A549 (cell line): ENCODE measurements at regions not wholly inside any gene's neighbourhood (a gene's known extent, or its start where the extent isn't known, plus 50 kb on each side); places are given as distances from the start of the nearest gene placed in this dataset.
"Not testable (repeated sequence)": the region's sequence is repeated elsewhere in the genome, so short reads cannot be mapped to it uniquely, and the experiment has no call there.

Source experiments
- ATAC-seq, 2 experiments: fragments of 200-7000 bp in 1 of 2; fragments of >200 bp in 1 of 2; cut with Nextera tagmentation in 1 of 2; cut with Tn5 transposase in 1 of 2; 3 replicates each; pipeline versions ENCODE4 v1.8.0 to v1.9.1; 2018 to 2020; ENCODE audit warnings: mild to moderate bottlenecking in 1 of 2, moderate library complexity in 1 of 2
- CTCF ChIA-PET: fragments of 300-600 bp; sonication (Branson Sonifier 250); formaldehyde crosslinking; extraction: SDS; loops from one replicate; lab custom pipeline; 2021; ENCODE audit warnings: antibody characterized with exemption, inconsistent platforms; lab: Yijun Ruan, JAX
- POLR2A ChIA-PET: fragments of 350-600 bp; formaldehyde crosslinking; extraction: SDS; loops from one replicate; lab custom pipeline; 2021; ENCODE audit warnings: antibody characterized with exemption, inconsistent platforms; lab: Yijun Ruan, JAX
- DNase-seq, 2 experiments: peaks; one replicate each; pipeline versions ENCODE4 v3.0.0 to v3.0.0-alpha.2; 2011 to 2016; ENCODE audit warnings: low read depth in 1 of 2, low spot score in 1 of 2
- FAIRE-seq: peaks from 2 replicates; lab custom pipeline; 2011; peaks lifted over from hg19 to GRCh38; lab: Jason Lieb, UNC
- H3K27ac ChIP-seq, 2 experiments: fragments of >200 bp; sonication (Bioruptor Twin); formaldehyde crosslinking; 3 replicates each; pipeline ENCODE4 v1.5.1; 2016 to 2017
- H3K4me1 ChIP-seq: fragments of >200 bp; sonication (Bioruptor Twin); formaldehyde crosslinking; 3 replicates; pipeline ENCODE4 v1.6.1; 2016
- H3K4me2 ChIP-seq: fragments of >200 bp; sonication (Bioruptor Twin); formaldehyde crosslinking; 3 replicates; pipeline ENCODE4 v1.6.1; 2016
- H3K4me3 ChIP-seq: fragments of >200 bp; sonication (Bioruptor Twin); formaldehyde crosslinking; 3 replicates; pipeline ENCODE4 v1.5.1; 2016
- H3K9me3 ChIP-seq: fragments of >200 bp; sonication (Bioruptor Twin); formaldehyde crosslinking; 3 replicates; pipeline ENCODE4 v1.6.1; 2016
- CBX2 ChIP-seq: fragments of 200-600 bp; sonication (generic); IDR thresholded peaks from 2 replicates; pipeline ENCODE4 v1.6.1; 2016; ENCODE audit warnings: low read depth, mild to moderate bottlenecking, borderline replicate concordance
- CEBPB ChIP-seq, 2 experiments: fragments of >200 bp in 1 of 2; sonication (Bioruptor Twin) in 1 of 2; formaldehyde crosslinking in 1 of 2; IDR thresholded peaks; 2 replicates each; pipeline ENCODE4 v1.6.1; 2012 to 2016
- EP300 ChIP-seq, 2 experiments: fragments of >200 bp; sonication (Bioruptor Twin); formaldehyde crosslinking; IDR thresholded peaks; 2 replicates in 1 of 2; 3 replicates in 1 of 2; pipeline ENCODE4 v1.6.1; 2016 to 2017
- ESRRA ChIP-seq: fragments of 150-350 bp; IDR thresholded peaks from 2 replicates; pipeline ENCODE4 v1.6.1; 2014; ENCODE audit warnings: mild to moderate bottlenecking, low read length, borderline replicate concordance
- FOSB ChIP-seq: fragments of 250-450 bp; sonication (Bioruptor Pico); IDR thresholded peaks from 2 replicates; pipeline ENCODE4 v1.5.0; 2020; ENCODE audit warnings: mild to moderate bottlenecking, moderate library complexity
- FOSL2 ChIP-seq, 2 experiments: fragments of 450-650 bp in 1 of 2; fragments of >200 bp in 1 of 2; sonication (Bioruptor Twin) in 1 of 2; formaldehyde crosslinking; IDR thresholded peaks; 2 replicates each; pipeline versions ENCODE4 v1.5.0 to v1.6.1; 2016 to 2020; ENCODE audit warnings: mild to moderate bottlenecking in 1 of 2, moderate library complexity in 1 of 2
- HDAC2 ChIP-seq: fragments of 200-600 bp; sonication (generic); IDR thresholded peaks from 2 replicates; pipeline ENCODE4 v1.6.1; 2016
- HES2 ChIP-seq: fragments of >200 bp; sonication (Bioruptor Twin); formaldehyde crosslinking; IDR thresholded peaks from 2 replicates; pipeline ENCODE4 v1.6.1; 2016
- HEYL ChIP-seq: fragments of 250-450 bp; sonication (Bioruptor Pico); IDR thresholded peaks from 2 replicates; pipeline ENCODE4 v1.8.0; 2021; ENCODE audit warnings: mild to moderate bottlenecking, moderate library complexity
- JUNB ChIP-seq: fragments of >200 bp; sonication (Bioruptor Twin); formaldehyde crosslinking; IDR thresholded peaks from 2 replicates; pipeline ENCODE4 v1.6.1; 2016
- KDM1A ChIP-seq: fragments of 200-600 bp; sonication (generic); IDR thresholded peaks from 2 replicates; pipeline ENCODE4 v1.6.1; 2016; ENCODE audit warnings: low read depth, mild to moderate bottlenecking
- MAX ChIP-seq: IDR thresholded peaks from 2 replicates; pipeline ENCODE4 v1.6.1; 2012
- MAZ ChIP-seq: fragments of 150-350 bp; IDR thresholded peaks from 2 replicates; pipeline ENCODE4 v1.6.1; 2014; ENCODE audit warnings: antibody characterized with exemption, low read depth, low read length, borderline replicate concordance
- MYC ChIP-seq: IDR thresholded peaks from 2 replicates; pipeline ENCODE4 v1.6.1; 2012; ENCODE audit warnings: mild to moderate bottlenecking, inconsistent platforms, low read length, improper control_type of control experiment, borderline replicate concordance
- NFE2L2 ChIP-seq: fragments of 150-350 bp; conservative IDR thresholded peaks from 2 replicates; pipeline ENCODE4 v1.6.1; 2014; ENCODE audit warnings: low read length
- NR3C1 ChIP-seq: fragments of >200 bp; sonication (Bioruptor Twin); formaldehyde crosslinking; IDR thresholded peaks from 3 replicates; pipeline ENCODE4 v1.6.1; 2017
- PBX3 ChIP-seq: IDR thresholded peaks from 2 replicates; pipeline ENCODE4 v1.6.1; 2012
- PHF8 ChIP-seq: fragments of 200-600 bp; sonication (generic); IDR thresholded peaks from 2 replicates; pipeline ENCODE4 v1.6.1; 2016; ENCODE audit warnings: low read depth, mild to moderate bottlenecking, antibody characterized with exemption, moderate library complexity, borderline replicate concordance
- POLR2A ChIP-seq: IDR thresholded peaks from 2 replicates; pipeline ENCODE4 v1.6.1; 2012; ENCODE audit warnings: mild to moderate bottlenecking, low read length
- POLR2AphosphoS2 ChIP-seq: conservative IDR thresholded peaks from 2 replicates; pipeline ENCODE4 v1.6.1; 2012; ENCODE audit warnings: low read length, improper control_type of control experiment, inconsistent platforms
- SREBF2 ChIP-seq: fragments of 450-650 bp; IDR thresholded peaks from 2 replicates; pipeline ENCODE4 v1.6.1; 2014; ENCODE audit warnings: mild to moderate bottlenecking, moderate library complexity
- TP53 ChIP-seq: fragments of 250-450 bp; sonication (Bioruptor Pico); IDR thresholded peaks from 2 replicates; pipeline ENCODE4 v1.5.0; 2021; ENCODE audit warnings: mild to moderate bottlenecking, moderate library complexity
- ZC3H11A ChIP-seq: fragments of 450-650 bp; IDR thresholded peaks from 2 replicates; pipeline ENCODE4 v1.6.1; 2014; ENCODE audit warnings: antibody characterized with exemption, mild to moderate bottlenecking
- ZNF302 ChIP-seq: fragments of 250-450 bp; sonication (Bioruptor Pico); IDR thresholded peaks from 2 replicates; pipeline ENCODE4 v1.9.0; 2021; ENCODE audit warnings: inconsistent platforms, mild to moderate bottlenecking, moderate library complexity
- WGBS: methylation state at CpG from one replicate; pipeline ENCODE4 v1.1.6; 2017; ENCODE audit errors: missing lambda C conversion rate; 5-methylcytosine and 5-hydroxymethylcytosine counted together
- TF ChIP-seq, protein P1 (sequence below): fragments of 250-450 bp; sonication (Bioruptor Pico); IDR thresholded peaks from 2 replicates; pipeline ENCODE4 v1.5.0; 2021; ENCODE audit warnings: mild to moderate bottlenecking, moderate library complexity, borderline replicate concordance

DNA sequence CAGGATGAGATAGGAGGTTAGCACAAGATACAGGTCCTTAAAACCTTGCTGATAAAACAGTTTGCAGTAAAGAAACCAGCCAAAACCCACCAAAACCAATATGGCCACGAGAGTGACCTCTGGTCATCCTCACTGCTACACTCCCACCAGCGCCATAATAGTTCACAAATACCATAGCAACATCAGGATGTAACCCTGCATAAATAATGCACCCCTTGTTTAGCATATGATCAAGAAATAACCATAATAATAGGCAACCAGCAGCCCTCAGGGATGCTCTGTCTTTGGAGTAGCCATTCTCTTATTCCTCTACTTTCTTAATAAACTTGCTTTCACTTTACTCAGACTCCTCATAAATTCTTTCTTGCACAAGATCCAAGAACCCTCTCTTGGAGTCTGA lies 86.9 kb upstream of the PRSS3 start:
- no peak for DNase-seq
- no peak for ATAC-seq
- no peaks in the 10 kb centered on the region for H3K4me1 ChIP-seq
- H3K9me3 ChIP-seq, result no peaks in the 10 kb centered on the region
- no peak overlapping the region for H3K27ac ChIP-seq
- H3K4me2 ChIP-seq, result no peak overlapping the region
- POLR2A ChIA-PET, result no interaction called here
- CTCF ChIA-PET, result interaction anchor here (0.6 to 4.7 kb wide), 4 partner anchors 14 to 312 kb away, joined by 3 to 29 read pairs (median 8); no protein-coding TSS in a partner anchor
- TF ChIP-seq NR3C1, result no peak
- WGBS, result 48% methylated on average over 2 of the region's 2 CpGs
- no peak for FAIRE-seq
- H3K4me3 ChIP-seq, result no peak overlapping the region

DNA sequence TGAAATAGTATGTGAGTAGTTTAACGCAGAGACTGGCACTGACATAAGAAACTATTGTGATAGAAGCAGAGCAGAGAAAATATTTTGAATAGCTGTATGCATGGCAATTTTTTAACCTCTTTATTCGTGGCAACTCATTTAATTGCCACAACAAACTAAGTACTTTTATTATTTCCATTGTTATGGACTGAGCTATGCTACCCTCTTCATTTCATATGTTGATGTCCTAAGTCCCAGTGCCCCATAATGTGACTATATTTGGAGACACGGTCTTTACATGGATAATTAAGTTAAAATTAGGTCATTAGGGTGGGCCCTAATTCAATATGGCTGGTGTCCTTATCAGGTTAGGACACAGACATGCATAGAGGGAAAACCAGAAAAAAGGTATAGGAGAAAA lies 86.1 kb upstream of the PRSS3 start:
- no peak overlapping the region for H3K4me2 ChIP-seq
- H3K4me3 ChIP-seq, result no peak overlapping the region
- no peak overlapping the region for H3K27ac ChIP-seq
- H3K9me3 ChIP-seq, result no peaks in the 10 kb centered on the region
- WGBS, result 46% methylated on average over 3 of the region's 3 CpGs
- CTCF ChIA-PET, result interaction anchor here (0.9 to 2.1 kb wide), 3 partner anchors 11 to 85 kb away, joined by 3 to 12 read pairs (median 3); no protein-coding TSS in a partner anchor
- no peak for FAIRE-seq
- ATAC-seq, result no peak
- H3K4me1 ChIP-seq, result no peaks in the 10 kb centered on the region
- POLR2A ChIA-PET, result no interaction called here
- TF ChIP-seq SREBF2 (no peak), KDM1A (no peak), ZNF302 (CRISPR knock-in tag) (no peak), HEYL (no peak), ESRRA (no peak), HDAC2 (no peak), CEBPB (IDR thresholded peaks at IDR 0.05) (no peak), FOSB (CRISPR knock-in tag) (no peak), NR3C1 (no peak), PHF8 (no peak), MAX (no peak), POLR2A (no peak), TP53 (CRISPR knock-in tag) (no peak), MAZ (no peak)
- TF ChIP-seq, protein P1, sequence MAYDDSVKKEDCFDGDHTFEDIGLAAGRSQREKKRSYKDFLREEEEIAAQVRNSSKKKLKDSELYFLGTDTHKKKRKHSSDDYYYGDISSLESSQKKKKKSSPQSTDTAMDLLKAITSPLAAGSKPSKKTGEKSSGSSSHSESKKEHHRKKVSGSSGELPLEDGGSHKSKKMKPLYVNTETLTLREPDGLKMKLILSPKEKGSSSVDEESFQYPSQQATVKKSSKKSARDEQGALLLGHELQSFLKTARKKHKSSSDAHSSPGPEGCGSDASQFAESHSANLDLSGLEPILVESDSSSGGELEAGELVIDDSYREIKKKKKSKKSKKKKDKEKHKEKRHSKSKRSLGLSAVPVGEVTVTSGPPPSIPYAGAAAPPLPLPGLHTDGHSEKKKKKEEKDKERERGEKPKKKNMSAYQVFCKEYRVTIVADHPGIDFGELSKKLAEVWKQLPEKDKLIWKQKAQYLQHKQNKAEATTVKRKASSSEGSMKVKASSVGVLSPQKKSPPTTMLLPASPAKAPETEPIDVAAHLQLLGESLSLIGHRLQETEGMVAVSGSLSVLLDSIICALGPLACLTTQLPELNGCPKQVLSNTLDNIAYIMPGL (CRISPR knock-in tag), result no peak
- no peak for DNase-seq

GRCh38 chr9:33711418-33711817 lies 83.9 kb upstream of the PRSS3 start:
- CTCF ChIA-PET, result interaction anchor here (0.6 kb wide), 1 partner anchor 10 kb away, joined by 3 read pairs; no protein-coding TSS in a partner anchor
- DNase-seq, H3K27ac ChIP-seq, H3K4me1 ChIP-seq, H3K9me3 ChIP-seq, H3K4me2 ChIP-seq, POLR2A ChIA-PET, FAIRE-seq, H3K4me3 ChIP-seq, ATAC-seq: not testable (repeated sequence)
- 29% methylated on average over 1 of the region's 1 CpG for WGBS

GRCh38 chr9:33714989-33715388 lies 80.4 kb upstream of the PRSS3 start:
- ChIA-PET CTCF (interaction anchor here (1.0 kb wide), 1 partner anchor 91 kb away, joined by 3 read pairs; no protein-coding TSS in a partner anchor), POLR2A (no interaction called here)
- ATAC-seq, result no peak
- TF ChIP-seq EP300 (IDR thresholded peaks at IDR 0.05) (no peak), ZC3H11A (no peak), MYC (no peak), MAX (no peak), POLR2AphosphoS2 (no peak), CBX2 (no peak), HDAC2 (no peak), PBX3 (no peak), NFE2L2 (no peak), NR3C1 (no peak), TP53 (CRISPR knock-in tag) (no peak), FOSL2 (IDR thresholded peaks at IDR 0.05) (no peak), FOSL2 (CRISPR knock-in tag; IDR thresholded peaks at IDR 0.05) (no peak), HES2 (no peak), JUNB (no peak)

More at GRCh38 chr9:33714989-33715388, 80.4 kb upstream of the PRSS3 start:
- FAIRE-seq (peak; percentile 28), DNase-seq (no peak)
- Histone ChIP-seq H3K4me3 (no peak overlapping the region), H3K27ac (no peak overlapping the region), H3K9me3 (no peaks in the 10 kb centered on the region), H3K4me1 (peaks cover 5% of the 10 kb centered on the region; the same call in 1 of the 3 replicates), H3K4me2 (no peak overlapping the region)
- WGBS, result 53% methylated on average over 2 of the region's 2 CpGs
